Caco-2 (cell line): ENCODE measurements at regions not wholly inside any gene's neighbourhood (a gene's known extent, or its start where the extent isn't known, plus 50 kb on each side); places are given as distances from the start of the nearest gene placed in this dataset.

Experiments used
- BruUV-seq: library from RNA; stranded (reverse); fragments of 400-500 nt; replicated peaks from 2 replicates; lab custom pipeline; 2021; lab: Mats Ljungman, UMichigan
- CTCF ChIA-PET: fragments of 300-600 bp; sonication (Branson Sonifier 250); formaldehyde crosslinking; loops from one replicate; lab custom pipeline; 2022; ENCODE audit warnings: antibody characterized with exemption; lab: Charles Lee
- POLR2A ChIA-PET: fragments of 300-600 bp; sonication (Branson Sonifier 250); formaldehyde crosslinking; loops from one replicate; lab custom pipeline; 2022; ENCODE audit warnings: antibody characterized with exemption; lab: Charles Lee
- DNase-seq, 2 experiments: peaks; one replicate each; pipeline versions ENCODE4 v3.0.0 to v3.0.0-alpha.2; 2020 to 2022
- H3K27me3 ChIP-seq: replicated peaks from 2 replicates; pipeline ENCODE4 v1.6.0; 2011; ENCODE audit warnings: low read length; ENCODE audit not compliant: control insufficient read depth, insufficient read depth
- H3K36me3 ChIP-seq: 2 replicates; pipeline ENCODE4 v1.5.1; 2011; ENCODE audit warnings: low read length; ENCODE audit not compliant: control insufficient read depth, insufficient read depth
- H3K4me1 ChIP-seq: fragments of 250-450 bp; sonication (Bioruptor Pico); 2 replicates; pipeline ENCODE4 v1.5.1; 2020; ENCODE audit warnings: mild to moderate bottlenecking
- H3K4me3 ChIP-seq: 2 replicates; pipeline ENCODE4 v1.5.1; 2011; ENCODE audit warnings: low read depth, mild to moderate bottlenecking, control low read depth, low read length
- H3K9me3 ChIP-seq: fragments of 250-450 bp; sonication (Bioruptor Pico); 2 replicates; pipeline ENCODE4 v1.5.1; 2020; ENCODE audit warnings: mild to moderate bottlenecking, moderate library complexity
- H3K27ac Mint-ChIP-seq: one replicate; pipeline ENCODE4 v1.8.0; 2022; ENCODE audit warnings: mixed read lengths; ENCODE audit not compliant: unreplicated experiment
- H3K27me3 Mint-ChIP-seq: one replicate; pipeline ENCODE4 v1.8.0; 2022; ENCODE audit warnings: mixed read lengths; ENCODE audit not compliant: insufficient read depth, unreplicated experiment
- H3K36me3 Mint-ChIP-seq: one replicate; pipeline ENCODE4 v1.8.0; 2022; ENCODE audit warnings: mild to moderate bottlenecking, mixed read lengths; ENCODE audit not compliant: insufficient read depth, unreplicated experiment
- H3K4me1 Mint-ChIP-seq: one replicate; pipeline ENCODE4 v1.8.0; 2022; ENCODE audit warnings: low read depth, mixed read lengths; ENCODE audit not compliant: unreplicated experiment
- H3K4me3 Mint-ChIP-seq: one replicate; pipeline ENCODE4 v1.8.0; 2022; ENCODE audit warnings: mild to moderate bottlenecking, moderate library complexity, mixed read lengths; ENCODE audit not compliant: unreplicated experiment
- H3K9me3 Mint-ChIP-seq: one replicate; pipeline ENCODE4 v1.8.0; 2022; ENCODE audit warnings: mixed read lengths; ENCODE audit not compliant: unreplicated experiment
- intact Hi-C: fragments of 100-400 bp; cut with micrococcal nuclease; formaldehyde crosslinking; loops from one replicate; pipeline ENCODE4 v1.10.0; 2022; ENCODE audit not compliant: unreplicated experiment
- TF ChIP-seq, protein P1 (sequence below), 2 experiments: fragments of 200-600 bp in 1 of 2; IDR thresholded peaks; 1 replicate in 1 of 2; 2 replicates in 1 of 2; pipeline versions ENCODE4 v1.5.1 to v1.8.0; 2011 to 2022; ENCODE audit warnings: antibody characterized with exemption in 1 of 2, control low read depth in 1 of 2, inconsistent platforms in 1 of 2, low read depth in 1 of 2, low read length in 1 of 2, mild to moderate bottlenecking in 1 of 2, moderate library complexity in 1 of 2; ENCODE audit not compliant: insufficient read depth in 1 of 2, severe bottlenecking in 1 of 2, unreplicated experiment in 1 of 2

DNA sequence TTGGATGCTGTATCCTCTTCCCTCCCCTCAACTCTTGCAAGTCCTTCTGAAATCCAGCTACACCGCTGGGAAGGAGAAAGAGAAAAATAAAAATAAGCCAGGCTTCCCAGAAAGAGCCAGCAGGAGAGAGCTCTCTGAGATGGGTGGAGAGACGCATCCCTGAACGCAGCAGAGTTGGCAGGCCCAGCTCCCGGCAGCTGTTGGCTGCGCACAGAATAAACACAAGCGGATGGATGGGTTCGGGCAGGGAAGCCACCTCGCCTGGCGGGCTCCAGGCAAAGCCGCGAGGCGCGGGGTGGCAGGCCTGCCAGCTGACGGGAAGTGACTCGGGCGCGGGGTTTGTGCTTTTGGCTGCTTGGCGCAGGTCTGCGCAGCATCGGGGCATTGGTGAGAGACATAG is 537.7 kb downstream of the MIAT start:
- H3K27ac Mint-ChIP-seq, result no peak overlapping the region
- no peaks in the 10 kb centered on the region for H3K27me3 Mint-ChIP-seq
- Histone ChIP-seq H3K36me3 (no peaks in the 10 kb centered on the region), H3K4me3 (no peak overlapping the region), H3K27me3 (no peaks in the 10 kb centered on the region), H3K9me3 (peaks cover 5% of the 10 kb centered on the region; the same call in 1 of the 2 replicates), H3K4me1 (peaks cover 11% of the 10 kb centered on the region; the same call in 1 of the 2 replicates)
- BruUV-seq, result no TSS peak
- TF ChIP-seq, protein P1, sequence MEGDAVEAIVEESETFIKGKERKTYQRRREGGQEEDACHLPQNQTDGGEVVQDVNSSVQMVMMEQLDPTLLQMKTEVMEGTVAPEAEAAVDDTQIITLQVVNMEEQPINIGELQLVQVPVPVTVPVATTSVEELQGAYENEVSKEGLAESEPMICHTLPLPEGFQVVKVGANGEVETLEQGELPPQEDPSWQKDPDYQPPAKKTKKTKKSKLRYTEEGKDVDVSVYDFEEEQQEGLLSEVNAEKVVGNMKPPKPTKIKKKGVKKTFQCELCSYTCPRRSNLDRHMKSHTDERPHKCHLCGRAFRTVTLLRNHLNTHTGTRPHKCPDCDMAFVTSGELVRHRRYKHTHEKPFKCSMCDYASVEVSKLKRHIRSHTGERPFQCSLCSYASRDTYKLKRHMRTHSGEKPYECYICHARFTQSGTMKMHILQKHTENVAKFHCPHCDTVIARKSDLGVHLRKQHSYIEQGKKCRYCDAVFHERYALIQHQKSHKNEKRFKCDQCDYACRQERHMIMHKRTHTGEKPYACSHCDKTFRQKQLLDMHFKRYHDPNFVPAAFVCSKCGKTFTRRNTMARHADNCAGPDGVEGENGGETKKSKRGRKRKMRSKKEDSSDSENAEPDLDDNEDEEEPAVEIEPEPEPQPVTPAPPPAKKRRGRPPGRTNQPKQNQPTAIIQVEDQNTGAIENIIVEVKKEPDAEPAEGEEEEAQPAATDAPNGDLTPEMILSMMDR (IDR thresholded peaks at IDR 0.05; ENCODE audit: insufficient read depth in 1 of 2, low read depth in 1 of 2, low read length in 1 of 2, severe bottlenecking in 1 of 2, unreplicated experiment in 1 of 2), result no peak
- H3K4me3 Mint-ChIP-seq, result no peak overlapping the region
- CTCF ChIA-PET, result no interaction called here
- DNase-seq, result no peak
- intact Hi-C loops, result no loop called here
- peaks cover 15% of the 10 kb centered on the region for H3K9me3 Mint-ChIP-seq
- POLR2A ChIA-PET, result no interaction called here
- peaks cover 8% of the 10 kb centered on the region for H3K4me1 Mint-ChIP-seq
- H3K36me3 Mint-ChIP-seq, result peaks cover 7% of the 10 kb centered on the region

DNA sequence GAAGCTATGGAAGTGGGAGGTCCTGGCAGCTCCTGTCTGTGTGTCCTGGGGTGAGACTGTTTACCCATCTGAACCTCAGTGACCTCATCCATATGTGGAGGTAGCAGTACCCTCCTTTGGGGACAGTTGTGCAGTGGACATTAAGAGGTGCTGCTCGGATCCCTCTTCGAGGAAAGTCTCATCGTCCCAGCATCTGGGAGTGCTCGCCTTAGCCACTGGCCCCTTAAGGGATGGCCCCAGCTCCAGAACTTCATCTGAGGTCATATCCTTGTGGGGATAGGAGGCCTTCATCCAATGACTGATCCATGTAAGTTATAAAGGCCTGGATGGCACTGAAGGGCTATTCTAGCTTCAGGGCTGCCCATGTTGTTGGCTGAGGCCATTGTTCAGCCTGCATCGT is 538.1 kb downstream of the MIAT start:
- Histone ChIP-seq H3K4me1 (peaks cover 11% of the 10 kb centered on the region; the same call in 1 of the 2 replicates), H3K27me3 (no peaks in the 10 kb centered on the region), H3K36me3 (no peaks in the 10 kb centered on the region), H3K4me3 (no peak overlapping the region), H3K9me3 (peaks cover 5% of the 10 kb centered on the region; the same call in 1 of the 2 replicates)
- no peak overlapping the region for H3K27ac Mint-ChIP-seq
- H3K27me3 Mint-ChIP-seq, result no peaks in the 10 kb centered on the region
- intact Hi-C loops, result no loop called here
- H3K9me3 Mint-ChIP-seq, result peaks cover 15% of the 10 kb centered on the region
- TF ChIP-seq, protein P1 (IDR thresholded peaks at IDR 0.05; ENCODE audit: insufficient read depth in 1 of 2, low read depth in 1 of 2, low read length in 1 of 2, severe bottlenecking in 1 of 2, unreplicated experiment in 1 of 2), result no peak
- peaks cover 8% of the 10 kb centered on the region for H3K4me1 Mint-ChIP-seq
- no peak overlapping the region for H3K4me3 Mint-ChIP-seq
- POLR2A ChIA-PET, result no interaction called here
- no peak for DNase-seq
- H3K36me3 Mint-ChIP-seq, result peaks cover 7% of the 10 kb centered on the region
- no TSS peak for BruUV-seq
- CTCF ChIA-PET, result no interaction called here

DNA sequence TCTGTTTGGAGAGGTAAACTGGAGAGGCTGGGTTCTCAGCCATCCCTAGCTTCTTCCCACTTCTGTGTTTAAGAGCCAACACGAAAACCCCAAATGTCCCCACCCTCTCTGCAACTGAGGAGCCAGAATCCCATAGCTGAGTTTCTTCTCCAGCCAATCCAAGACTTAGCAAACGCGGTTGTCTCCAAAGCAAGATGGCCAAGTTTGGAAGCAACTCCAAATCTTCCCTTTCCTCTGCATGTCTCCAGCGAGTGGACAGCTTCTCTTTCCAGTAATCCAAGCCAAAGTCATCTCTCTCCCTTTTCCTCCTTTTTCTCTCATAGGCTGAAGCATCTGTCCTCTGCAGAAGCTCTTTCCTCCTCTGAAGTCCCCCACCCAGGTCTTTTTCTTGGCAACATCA is 539.2 kb downstream of the MIAT start:
- Mint-ChIP-seq H3K27me3 (no peaks in the 10 kb centered on the region), H3K4me1 (peaks cover 8% of the 10 kb centered on the region)
- intact Hi-C loops, result no loop called here

More for the DNA sequence above, 539.2 kb downstream of the MIAT start:
- BruUV-seq, result no TSS peak
- no peak overlapping the region for H3K4me3 Mint-ChIP-seq
- H3K27me3 ChIP-seq, result no peaks in the 10 kb centered on the region
- peaks cover 12% of the 10 kb centered on the region for H3K4me1 ChIP-seq
- peaks cover under 1% of the 10 kb centered on the region; the same call in 1 of the 2 replicates for H3K9me3 ChIP-seq
- TF ChIP-seq, protein P1 (IDR thresholded peaks at IDR 0.05; ENCODE audit: insufficient read depth in 1 of 2, low read depth in 1 of 2, low read length in 1 of 2, severe bottlenecking in 1 of 2, unreplicated experiment in 1 of 2), result no peak
- H3K36me3 Mint-ChIP-seq, result peaks cover 7% of the 10 kb centered on the region
- H3K27ac Mint-ChIP-seq, result no peak overlapping the region
- no peaks in the 10 kb centered on the region for H3K36me3 ChIP-seq
- ChIA-PET POLR2A (no interaction called here), CTCF (no interaction called here)
- no peak for DNase-seq
- H3K9me3 Mint-ChIP-seq, result peaks cover 15% of the 10 kb centered on the region
- no peak overlapping the region for H3K4me3 ChIP-seq
